ENCODE measurements at regions not wholly inside any gene's neighbourhood (a gene's known extent, or its start where the extent isn't known, plus 50 kb on each side); places are given as distances from the start of the nearest gene placed in this dataset.

GRCh38 chr1:198904321-198904720 is 265.5 kb downstream of the PTPRC start:
- no peak for DNase-seq (ENCODE audit: low spot score)

- DNase-seq (ENCODE audit: low spot score) = no peak
These were observed 268.0 kb downstream of the PTPRC start for GRCh38 chr1:198906739-198907422.

- DNase-seq (ENCODE audit: low spot score) = no peak
These were observed 268.5 kb downstream of the PTPRC start for GRCh38 chr1:198907423-198907746.

GRCh38 chr1:198908995-198909394 is 270.2 kb downstream of the PTPRC start:
- no peak for DNase-seq (ENCODE audit: low spot score)

GRCh38 chr1:198909973-198910372 is 271.1 kb downstream of the PTPRC start:
- DNase-seq (ENCODE audit: low spot score) = no peak

- no peak for DNase-seq (ENCODE audit: low spot score)
These were observed 272.0 kb downstream of the PTPRC start for GRCh38 chr1:198910816-198911215.

GRCh38 chr1:198912046-198912445 is 273.2 kb downstream of the PTPRC start:
- DNase-seq (ENCODE audit: low spot score) = no peak

GRCh38 chr1:198913667-198914066 is 274.8 kb downstream of the PTPRC start:
- DNase-seq (ENCODE audit: low spot score) = no peak

- peak; percentile 28 for DNase-seq (ENCODE audit: low spot score)
These were observed 276.7 kb downstream of the PTPRC start for GRCh38 chr1:198915327-198916231.

- no peak for DNase-seq (ENCODE audit: low spot score)
These were observed 278.4 kb downstream of the PTPRC start for GRCh38 chr1:198917226-198917625.

GRCh38 chr1:198918920-198919319 is 280.1 kb downstream of the PTPRC start:
- DNase-seq (ENCODE audit: low spot score) = no peak

GRCh38 chr1:198919667-198920398 is 281.0 kb downstream of the PTPRC start:
- DNase-seq (ENCODE audit: low spot score) = no peak

- no peak for DNase-seq (ENCODE audit: low spot score)
These were observed 284.0 kb downstream of the PTPRC start for GRCh38 chr1:198922638-198923430.

GRCh38 chr1:198923993-198924392 is 285.2 kb downstream of the PTPRC start:
- DNase-seq (ENCODE audit: low spot score) = no peak

GRCh38 chr1:198925567-198925966 is 286.7 kb downstream of the PTPRC start:
- DNase-seq (ENCODE audit: low spot score) = no peak

GRCh38 chr1:198927129-198927528 is 288.3 kb downstream of the PTPRC start:
- DNase-seq (ENCODE audit: low spot score) = no peak

GRCh38 chr1:198929111-198929604 is 290.3 kb downstream of the PTPRC start:
- peak; percentile 65 for DNase-seq (ENCODE audit: low spot score)

- DNase-seq (ENCODE audit: low spot score) = peak; percentile 39
These were observed 291.2 kb downstream of the PTPRC start for GRCh38 chr1:198929961-198930599.

GRCh38 chr1:198932351-198932991 is 293.6 kb downstream of the PTPRC start:
- DNase-seq (ENCODE audit: low spot score) = peak; percentile 56

- no peak for DNase-seq (ENCODE audit: low spot score)
These were observed 294.8 kb downstream of the PTPRC start for GRCh38 chr1:198933515-198934222.
